SK-MEL-5 (cell line): ENCODE measurements at regions not wholly inside any gene's neighbourhood (a gene's known extent, or its start where the extent isn't known, plus 50 kb on each side); places are given as distances from the start of the nearest gene placed in this dataset.
A peak's percentile ranks its signal among the peaks of the same experiment; 100 is the strongest.

Experiments
- DNase-seq: peaks from one replicate; pipeline ENCODE4 v3.0.0-alpha.2; 2016; ENCODE audit warnings: low read depth, low spot score
- in situ Hi-C: cut with HindIII; loops from 2 replicates; pipeline ENCODE4 v1.10.0; 2016; ENCODE audit warnings: low sequenced_read_pairs, high pct_unique_total_duplicates, low pct_unique_long_range_greater_than_20kb

DNA sequence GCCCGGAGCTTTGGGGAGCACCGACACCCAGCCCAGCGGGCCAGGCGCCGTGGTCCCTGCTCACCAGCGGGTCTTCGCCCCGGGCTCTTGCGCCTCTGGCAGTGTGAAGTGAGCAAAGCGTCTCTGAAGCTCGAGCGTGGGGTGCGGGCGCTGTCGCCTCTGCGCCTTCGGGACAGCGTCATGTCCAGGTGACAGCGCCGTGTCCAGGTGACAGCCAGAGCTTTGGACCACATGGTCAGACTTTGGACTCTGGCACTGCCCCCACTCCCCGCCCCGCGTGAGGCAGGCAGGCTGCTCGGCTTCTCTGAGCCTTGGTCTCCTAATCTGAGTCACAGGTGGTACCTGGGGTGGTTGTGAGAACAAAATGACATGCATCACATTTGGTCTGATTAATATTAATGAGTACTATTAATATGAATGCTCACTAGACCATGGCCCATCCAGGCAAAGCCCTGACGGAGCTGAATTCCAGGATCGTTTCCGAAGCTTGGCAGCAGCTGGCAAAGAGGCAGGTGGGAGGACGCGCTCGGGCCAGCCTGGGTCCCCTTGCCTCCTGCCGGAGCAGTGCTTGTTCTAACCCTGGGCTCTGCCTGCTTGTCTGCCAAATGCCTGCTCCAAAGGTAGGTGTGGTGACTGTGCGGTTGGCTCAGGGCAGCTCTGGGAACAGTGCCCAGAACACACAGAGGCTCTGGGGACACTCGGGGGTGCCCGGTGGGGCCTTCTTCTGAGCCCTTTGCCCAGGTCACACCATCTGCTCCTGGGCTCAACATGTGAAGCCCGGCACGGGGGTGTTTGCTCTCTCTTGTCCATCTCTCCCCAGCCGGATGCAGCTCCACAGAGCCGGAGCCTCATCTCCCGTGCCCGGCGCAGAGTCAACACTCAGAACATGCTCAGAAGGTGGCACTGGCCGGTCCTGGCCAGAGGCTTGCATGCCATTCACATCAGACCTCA, 157.1 kb downstream of the OLFM1 start:
- no peak for DNase-seq
- in situ Hi-C loops: no loop called here

DNA sequence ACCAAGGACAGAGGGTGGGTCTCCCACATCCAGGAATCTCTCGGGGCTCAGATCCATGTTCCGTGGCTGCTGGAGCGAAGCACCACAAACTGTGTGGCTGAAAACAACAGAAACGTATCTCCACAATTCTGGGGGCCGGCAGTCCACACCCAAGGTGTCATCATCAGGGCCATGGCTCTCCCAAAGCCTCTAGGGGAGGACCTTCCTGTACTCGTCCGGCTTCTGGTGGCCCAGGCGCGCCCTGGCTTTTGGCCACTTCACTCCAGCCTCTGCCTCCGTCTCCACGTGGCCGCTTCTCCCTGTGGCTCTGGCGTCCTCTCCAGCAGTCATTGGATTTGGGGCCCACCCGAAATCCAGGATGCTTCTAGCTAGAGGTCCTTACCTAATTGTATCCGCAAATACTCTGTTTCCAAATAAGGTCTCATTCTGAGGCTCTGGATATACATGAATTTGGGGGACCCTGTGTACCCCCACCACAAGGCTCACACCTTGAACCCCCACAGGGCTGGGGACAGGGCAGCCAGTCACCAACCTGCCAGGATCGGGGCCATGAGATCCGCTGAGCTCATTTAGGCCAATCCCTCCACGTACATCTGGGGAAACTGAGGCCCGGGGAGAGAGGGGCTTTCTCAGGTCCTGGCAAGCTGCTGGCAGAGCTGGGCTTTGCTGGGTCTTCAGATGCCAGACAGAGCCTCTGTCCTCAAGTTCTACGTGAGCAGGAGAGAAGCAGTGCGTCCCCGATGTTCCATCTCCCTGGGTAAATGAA, 158.2 kb downstream of the OLFM1 start:
- DNase-seq: no peak
- in situ Hi-C loops: no loop called here

DNA sequence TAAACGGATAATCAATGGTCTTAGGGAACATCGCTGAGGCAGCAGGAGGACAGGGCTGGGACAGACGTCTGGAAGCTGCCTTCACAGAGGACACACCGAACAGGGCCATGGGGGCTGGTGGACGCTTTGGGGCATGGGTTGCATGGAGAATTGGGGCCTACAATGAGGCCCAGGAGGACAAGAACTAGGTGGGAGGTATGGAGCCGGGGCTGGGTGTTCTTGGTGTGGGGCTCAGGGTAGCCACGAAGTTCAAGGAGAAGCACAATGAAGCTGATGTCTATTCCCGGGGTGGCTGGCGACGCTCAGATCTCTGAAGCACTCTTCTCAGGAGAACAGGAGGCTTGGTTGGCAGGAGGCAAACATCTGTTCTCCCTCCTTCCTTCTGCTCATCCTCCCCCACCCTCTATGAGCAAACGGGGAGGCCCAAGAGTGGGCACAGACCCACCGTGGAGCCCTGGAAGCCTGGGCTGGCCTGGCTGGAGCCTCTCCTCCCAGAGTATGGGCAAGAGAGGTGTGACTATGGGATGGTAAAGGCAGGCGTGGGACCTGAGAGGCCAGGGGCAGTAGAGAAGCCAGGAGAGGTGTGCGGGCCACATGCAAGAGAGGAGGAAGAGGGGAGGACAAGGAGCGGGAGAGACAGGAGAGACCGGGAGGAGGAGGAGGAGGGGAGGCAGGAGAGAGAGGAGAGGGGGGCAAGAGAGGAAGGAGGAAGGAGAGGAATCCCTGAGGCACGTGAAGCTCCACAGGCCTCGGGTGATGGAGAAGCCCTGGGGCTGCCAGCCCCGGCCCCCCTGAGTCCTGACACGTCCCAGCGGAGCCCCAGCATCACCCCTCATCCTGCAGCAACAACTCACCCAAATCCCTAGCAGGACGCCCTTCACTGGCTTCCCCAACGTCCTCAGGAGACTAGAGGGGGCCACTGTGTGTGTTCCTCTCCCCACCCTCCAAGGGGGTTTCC, 159.1 kb downstream of the OLFM1 start:
- DNase-seq: no peak

DNA sequence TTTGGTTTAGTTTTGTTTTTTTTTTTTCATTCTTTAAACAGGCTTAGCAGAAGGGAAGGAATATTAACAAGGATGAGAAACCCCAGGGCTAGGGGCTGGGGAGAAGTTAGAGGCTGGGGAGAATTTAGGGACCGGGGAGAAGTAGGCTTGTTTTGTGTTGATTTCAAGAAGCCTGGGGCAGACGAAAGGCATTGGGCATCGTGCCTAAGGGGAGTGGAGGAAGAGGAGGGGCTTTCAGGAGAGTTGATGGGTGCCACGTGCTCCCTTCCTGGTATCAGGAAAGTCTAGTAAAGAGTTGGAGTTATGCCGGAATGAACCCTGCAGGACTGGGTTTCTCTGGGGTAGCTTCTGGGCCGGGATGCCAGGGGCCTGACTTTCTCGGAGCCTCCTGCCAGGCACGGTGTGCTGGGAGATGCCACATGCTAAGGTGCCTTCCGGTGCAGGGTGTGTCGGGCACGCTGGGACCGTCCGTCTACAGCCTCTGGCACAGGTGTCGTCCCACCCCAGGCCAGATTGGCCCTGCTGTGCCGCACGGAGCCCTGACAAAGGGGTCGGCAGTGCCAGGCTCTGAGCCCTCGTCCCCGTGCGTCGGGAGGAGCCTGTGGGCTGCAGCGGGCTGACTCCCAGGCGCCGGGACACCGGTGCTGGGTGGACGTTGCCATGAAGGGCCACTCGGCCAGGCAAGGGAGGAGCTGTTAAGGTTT, 159.9 kb downstream of the OLFM1 start:
- in situ Hi-C loops: no loop called here
- DNase-seq: no peak

More for the DNA sequence above, 159.1 kb downstream of the OLFM1 start:
- in situ Hi-C loops: no loop called here

DNA sequence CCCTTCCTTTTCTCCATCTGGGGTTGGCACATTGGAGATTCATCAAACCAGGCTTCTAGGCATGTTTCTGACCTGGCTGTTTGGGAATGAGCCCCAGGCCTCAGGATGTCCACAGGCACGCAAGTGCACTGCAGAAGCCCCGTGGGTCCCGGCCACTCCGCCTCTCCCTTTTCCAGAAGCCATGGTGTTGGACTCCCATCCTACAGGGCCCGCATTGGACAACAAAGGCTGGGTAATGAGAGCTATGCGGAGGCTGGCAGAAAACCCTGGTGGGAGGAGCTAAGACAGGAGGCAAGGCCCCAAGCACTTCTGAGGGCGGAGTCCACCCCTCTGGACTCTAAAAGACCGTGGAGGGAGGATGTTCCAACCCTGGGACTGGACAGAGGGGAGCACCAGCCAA, 160.6 kb downstream of the OLFM1 start:
- peak; percentile 52 for DNase-seq
- in situ Hi-C loops: no loop called here

DNA sequence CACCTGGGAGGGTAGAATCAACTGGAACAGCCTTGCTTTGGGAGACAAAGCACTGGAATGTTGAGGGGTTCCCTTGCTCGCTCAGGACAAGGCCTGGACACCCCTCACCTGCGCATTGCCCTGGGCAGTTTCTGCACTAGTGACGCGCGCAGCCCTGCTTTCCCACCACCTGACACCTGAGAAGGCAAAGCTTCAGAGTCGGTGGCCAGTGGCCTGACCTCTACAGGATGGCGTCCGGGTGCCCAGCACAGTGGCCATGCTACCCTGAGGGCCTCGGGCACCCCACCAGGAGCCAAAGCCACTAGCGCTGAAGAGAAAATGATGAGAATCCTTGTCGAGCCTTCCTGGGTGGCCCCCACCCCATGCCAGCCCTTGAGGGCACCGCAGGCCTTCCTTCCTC, 161.3 kb downstream of the OLFM1 start:
- DNase-seq: no peak
- in situ Hi-C loops: no loop called here

DNA sequence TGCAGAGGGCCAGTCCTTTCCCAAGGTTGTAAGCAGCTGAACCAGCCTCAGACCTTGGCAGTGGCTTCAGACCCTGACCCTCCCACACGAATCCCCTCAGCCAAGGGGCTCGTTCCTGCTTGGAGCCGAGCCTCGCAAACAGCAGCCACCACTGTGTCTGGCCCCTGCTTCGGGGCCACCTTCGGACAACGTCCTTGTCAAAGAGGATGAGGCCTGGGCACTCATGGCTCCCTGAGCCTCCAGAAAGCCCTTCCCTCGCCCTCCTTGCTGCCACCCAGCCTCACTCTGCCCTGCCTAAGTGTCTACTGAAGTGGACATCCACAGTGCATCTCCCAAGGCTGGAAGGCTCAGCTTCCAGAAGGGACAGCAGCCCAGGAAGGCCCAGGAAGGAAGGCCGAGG, 161.7 kb downstream of the OLFM1 start:
- no peak for DNase-seq
- in situ Hi-C loops: no loop called here

DNA sequence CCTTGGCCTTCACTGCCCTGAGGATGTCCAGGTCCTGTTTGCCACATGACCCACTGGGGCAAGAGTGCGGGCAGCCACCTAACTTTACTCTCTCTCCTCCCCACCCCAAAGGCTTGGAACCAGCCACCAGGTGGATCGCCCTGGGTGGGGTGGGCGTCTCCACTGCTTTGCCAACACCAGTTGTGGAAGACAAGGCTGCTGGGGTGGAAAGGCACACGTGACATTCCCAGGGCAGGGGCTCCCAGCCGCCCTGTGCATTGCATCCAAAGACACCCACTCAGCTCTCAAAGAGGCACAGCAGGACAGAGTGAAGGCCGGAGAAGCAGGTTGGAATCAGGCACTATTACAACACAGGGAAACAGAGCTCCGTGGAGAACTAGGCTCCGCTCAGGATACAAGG, 162.2 kb downstream of the OLFM1 start:
- DNase-seq: no peak
- in situ Hi-C loops: no loop called here

DNA sequence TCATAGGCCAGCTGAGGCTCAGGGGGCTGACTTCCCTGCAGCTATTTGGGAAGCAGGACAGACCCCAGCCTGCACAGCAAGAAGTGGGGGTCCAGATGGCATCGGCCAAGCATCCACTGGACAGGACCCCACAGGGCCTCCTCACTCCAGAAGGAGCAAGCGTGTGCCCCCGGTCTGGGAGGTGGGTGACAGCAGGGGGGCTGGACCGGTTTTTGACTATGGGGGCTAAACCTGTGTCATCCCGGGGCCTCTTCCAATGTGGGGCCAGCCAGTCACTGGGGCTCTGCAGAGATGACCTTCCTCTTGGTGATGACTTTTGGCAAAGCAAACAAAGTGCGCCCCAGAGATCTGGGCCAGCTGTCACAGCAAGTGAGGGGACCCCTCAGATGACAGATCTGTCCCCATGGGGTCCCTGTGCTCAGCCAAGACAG, 163.9 kb downstream of the OLFM1 start:
- in situ Hi-C loops: no loop called here
- DNase-seq: no peak

DNA sequence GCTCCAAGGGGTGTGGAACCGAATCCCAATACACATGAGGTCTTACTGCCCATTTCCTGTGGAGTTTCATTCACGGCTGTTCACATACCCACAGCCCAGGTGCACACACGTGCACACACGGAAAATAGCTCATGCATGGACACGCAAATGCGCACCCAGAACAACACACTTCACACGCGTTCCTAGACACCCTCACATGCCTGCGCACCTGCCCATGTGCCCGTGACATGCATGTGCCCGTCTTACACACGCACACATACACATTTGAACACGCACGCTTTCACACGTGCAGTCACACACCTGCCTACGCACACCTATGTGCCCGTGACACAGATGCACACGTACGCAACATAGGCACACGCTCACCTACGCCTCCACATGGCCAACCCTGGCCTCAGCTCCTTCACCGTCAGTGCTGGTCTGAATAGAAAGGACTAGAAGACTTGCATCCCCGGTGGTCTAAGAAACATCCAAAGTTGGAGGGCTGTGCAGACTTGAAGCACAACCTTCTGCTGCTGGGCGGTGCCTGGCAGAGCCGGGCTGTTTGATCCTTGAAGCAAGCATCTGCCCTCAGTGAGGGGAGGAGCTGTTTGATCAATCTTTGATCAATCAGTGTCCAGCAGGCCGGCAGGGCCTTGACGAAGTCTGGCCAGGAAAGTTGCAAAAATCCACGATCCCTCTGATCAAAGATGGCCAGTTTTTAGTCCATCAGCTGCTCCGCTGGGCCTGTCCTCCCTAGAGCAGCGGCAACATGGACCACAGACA, 164.7 kb downstream of the OLFM1 start:
- in situ Hi-C loops: no loop called here

DNA sequence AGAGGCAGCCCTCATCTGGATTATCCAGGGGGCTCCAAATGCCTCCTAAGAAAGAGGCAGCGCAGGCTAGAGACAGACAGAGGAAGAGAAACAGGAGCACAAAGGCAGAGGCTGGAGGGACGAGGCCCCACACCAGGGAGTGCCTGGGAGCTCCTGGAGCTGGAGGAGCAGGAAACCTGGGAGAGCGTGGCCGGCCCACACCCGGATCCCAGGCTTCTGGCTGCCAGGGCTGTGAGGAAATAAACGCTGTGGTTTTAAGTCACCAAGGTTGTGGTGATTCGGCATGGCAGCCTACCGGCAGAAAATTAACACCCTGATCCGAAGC, 165.5 kb downstream of the OLFM1 start:
- DNase-seq: no peak

More for the DNA sequence above, 164.7 kb downstream of the OLFM1 start:
- no peak for DNase-seq

DNA sequence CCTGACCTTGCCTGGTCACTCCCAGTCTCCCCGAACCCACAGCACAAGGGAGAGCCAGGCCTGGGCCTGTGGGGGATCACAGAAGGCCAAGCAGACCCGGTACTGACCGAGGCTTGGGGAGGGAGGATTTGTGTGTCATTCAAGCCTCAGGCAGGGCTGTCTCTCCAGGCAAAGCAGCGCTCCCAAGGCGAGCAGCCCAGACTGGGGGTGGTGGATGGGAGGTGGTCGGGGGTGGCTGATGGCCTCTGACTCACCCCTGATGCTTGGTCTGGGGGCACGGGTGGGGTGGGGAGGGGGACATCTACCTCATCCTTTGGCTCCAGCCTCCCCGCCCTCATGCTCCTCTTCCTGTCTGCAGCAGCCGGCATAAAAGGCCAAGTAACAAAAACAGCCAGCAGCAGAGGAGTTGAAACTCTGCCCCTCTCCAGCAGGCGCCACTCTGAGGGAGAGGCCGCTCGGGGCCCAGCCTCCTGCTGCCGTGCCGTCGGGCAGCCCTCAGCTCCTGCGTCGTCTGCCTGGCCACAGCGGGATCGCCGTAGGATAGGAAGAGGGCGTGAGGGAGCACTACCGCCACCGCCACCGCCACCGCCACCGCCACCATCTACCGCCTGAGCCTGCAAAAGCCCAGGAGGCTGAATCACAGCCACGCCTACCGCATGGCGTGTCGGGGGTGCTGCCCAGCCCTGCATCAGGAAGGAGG, 166.0 kb downstream of the OLFM1 start:
- in situ Hi-C loops: no loop called here
- no peak for DNase-seq

More for the DNA sequence above, 165.5 kb downstream of the OLFM1 start:
- in situ Hi-C loops: no loop called here

DNA sequence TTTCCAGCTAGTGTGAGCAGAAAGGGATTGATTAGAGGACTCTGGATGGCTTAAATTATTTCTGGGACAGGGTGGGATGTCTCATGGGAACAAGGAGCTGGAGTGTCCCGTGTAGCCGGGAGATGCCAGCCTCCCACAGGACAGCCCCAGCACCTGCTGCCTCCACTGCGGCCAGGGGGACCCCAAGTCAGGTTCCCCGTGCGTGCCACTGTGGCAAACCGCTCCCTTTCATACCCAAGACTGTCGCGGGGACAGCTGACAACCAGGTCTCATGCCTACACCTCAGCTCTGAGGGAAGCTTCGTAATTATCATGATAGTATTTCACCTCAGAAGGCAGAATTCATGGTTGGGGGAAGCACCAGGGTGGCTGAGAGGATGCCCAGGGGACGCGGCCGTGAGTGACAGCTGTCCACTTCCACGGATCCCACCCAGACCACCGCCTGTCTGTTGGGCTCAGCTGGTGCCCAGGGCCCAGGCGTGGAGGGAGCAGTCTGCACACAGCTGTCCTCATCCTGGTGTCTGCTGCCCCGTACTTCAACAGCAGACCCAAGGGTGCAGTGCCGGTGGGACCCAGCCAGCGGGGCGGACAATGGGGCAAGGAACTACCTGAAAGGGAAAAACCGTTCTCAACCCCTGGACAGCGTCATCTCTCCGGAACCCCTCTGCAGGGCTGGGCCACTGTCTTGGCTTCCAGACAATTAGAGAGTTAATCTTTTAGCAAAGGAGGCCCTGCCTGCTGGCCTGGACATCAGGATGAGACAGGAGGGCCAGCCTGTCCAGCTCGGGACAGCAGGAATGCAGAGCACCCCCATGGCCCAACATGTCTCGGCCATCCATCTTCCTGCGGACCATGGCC, 166.9 kb downstream of the OLFM1 start:
- DNase-seq: no peak
- in situ Hi-C loops: no loop called here

DNA sequence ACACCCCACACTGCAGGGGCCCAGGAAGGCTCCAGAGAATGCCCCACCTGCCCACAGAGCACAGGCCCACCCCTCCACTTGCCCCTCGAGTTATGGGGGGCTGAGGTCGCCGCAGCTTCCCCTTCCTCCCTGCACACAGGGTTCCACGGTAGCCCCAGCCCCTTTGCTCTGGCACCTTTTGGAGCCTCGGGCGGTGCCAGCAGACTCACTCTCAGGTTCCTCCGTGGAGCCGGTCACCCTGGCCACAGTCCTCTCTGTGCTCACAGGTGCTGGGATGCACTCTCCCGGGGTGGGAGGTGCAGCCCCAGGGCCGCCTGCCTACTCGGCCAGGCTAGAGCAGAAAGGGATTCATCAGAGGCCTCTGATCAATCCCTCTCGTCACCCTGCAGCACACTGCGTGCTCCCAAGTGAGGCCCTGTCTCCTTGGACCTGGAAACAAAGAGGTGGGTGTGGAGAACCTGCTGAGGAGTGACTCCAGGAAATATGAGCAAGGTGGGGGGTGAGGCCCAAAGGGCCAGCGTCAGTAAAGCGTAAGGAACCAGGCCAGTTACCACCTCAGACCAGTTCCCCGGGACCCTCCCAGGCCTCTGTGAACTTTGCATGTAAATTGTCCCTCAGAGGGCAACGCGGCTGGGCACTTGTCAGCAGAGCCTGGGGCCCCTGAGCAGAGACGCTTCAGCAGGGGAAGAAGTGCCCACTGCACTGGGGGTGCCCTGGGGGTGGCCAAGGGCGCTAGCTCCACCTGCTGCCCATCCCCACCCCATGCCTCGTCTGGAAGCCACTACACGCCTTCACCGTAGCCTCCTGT, 167.8 kb downstream of the OLFM1 start:
- in situ Hi-C loops: no loop called here
- DNase-seq: no peak
